Stimulated activated naive CD8-positive, alpha-beta T cell treated with anti-CD3 and anti-CD28 coated beads, Interleukin-15, Interleukin-2, amounts not matched to agents 100 ng/mL and 50 ng/mL, for 24 hours (primary cell): ENCODE measurements at regions not wholly inside any gene's neighbourhood (a gene's known extent, or its start where the extent isn't known, plus 50 kb on each side); places are given as distances from the start of the nearest gene placed in this dataset.

Source experiments
- H3K27ac Mint-ChIP-seq: one replicate; pipeline ENCODE4 v1.8.0; 2021; ENCODE audit warnings: mild to moderate bottlenecking, mixed read lengths
- H3K27me3 Mint-ChIP-seq: one replicate; pipeline ENCODE4 v1.8.0; 2021; ENCODE audit warnings: mixed read lengths
- H3K36me3 Mint-ChIP-seq: one replicate; pipeline ENCODE4 v1.8.0; 2021; ENCODE audit warnings: low read depth, mixed read lengths
- H3K4me1 Mint-ChIP-seq: one replicate; pipeline ENCODE4 v1.8.0; 2021; ENCODE audit warnings: low read depth, mixed read lengths
- H3K4me3 Mint-ChIP-seq: one replicate; pipeline ENCODE4 v1.8.0; 2021; ENCODE audit warnings: mild to moderate bottlenecking, mixed read lengths
- H3K9me3 Mint-ChIP-seq: one replicate; pipeline ENCODE4 v1.8.0; 2021; ENCODE audit warnings: mixed read lengths

DNA sequence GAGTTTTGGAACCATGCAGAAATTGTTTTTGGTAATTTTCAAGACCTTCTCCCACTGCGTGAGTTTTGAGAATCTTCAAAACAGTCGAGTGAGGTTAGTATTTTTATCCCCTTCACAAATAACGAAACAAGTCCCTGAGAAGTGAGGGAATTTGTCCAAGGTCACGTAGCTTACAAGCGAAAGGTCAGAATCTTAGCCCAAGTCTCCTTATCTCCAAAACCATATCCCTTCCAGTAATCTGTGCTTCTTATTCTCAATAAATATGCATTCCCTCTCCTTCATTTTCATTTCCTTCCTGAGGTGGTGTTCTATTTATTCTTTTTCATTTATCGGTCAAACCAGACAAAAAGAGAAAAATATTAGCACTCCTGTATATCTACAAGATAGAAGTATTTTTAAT lies 163.6 kb downstream of the MREG start:
- peaks cover 5% of the 10 kb centered on the region for H3K9me3 Mint-ChIP-seq

GRCh38 chr2:215848698-215849097 lies 164.7 kb downstream of the MREG start:
- H3K9me3 Mint-ChIP-seq = peaks cover 1% of the 10 kb centered on the region
- no peak overlapping the region for H3K4me3 Mint-ChIP-seq
- H3K27ac Mint-ChIP-seq = no peak overlapping the region
- H3K27me3 Mint-ChIP-seq = no peaks in the 10 kb centered on the region
- peaks cover 5% of the 10 kb centered on the region for H3K4me1 Mint-ChIP-seq
- H3K36me3 Mint-ChIP-seq = no peaks in the 10 kb centered on the region

More for the DNA sequence above, 163.6 kb downstream of the MREG start:
- Mint-ChIP-seq H3K4me1 (peaks cover 5% of the 10 kb centered on the region), H3K36me3 (no peaks in the 10 kb centered on the region), H3K27me3 (no peaks in the 10 kb centered on the region), H3K4me3 (no peak overlapping the region), H3K27ac (no peak overlapping the region)

- H3K4me1 Mint-ChIP-seq = peaks cover 5% of the 10 kb centered on the region
- H3K36me3 Mint-ChIP-seq = no peaks in the 10 kb centered on the region
- no peak overlapping the region for H3K27ac Mint-ChIP-seq
- no peaks in the 10 kb centered on the region for H3K27me3 Mint-ChIP-seq
- H3K4me3 Mint-ChIP-seq = no peak overlapping the region
- H3K9me3 Mint-ChIP-seq = no peaks in the 10 kb centered on the region
Measured at GRCh38 chr2:215848146-215848545, 165.2 kb downstream of the MREG start.

- Mint-ChIP-seq H3K4me3 (no peak overlapping the region), H3K27me3 (no peaks in the 10 kb centered on the region), H3K36me3 (no peaks in the 10 kb centered on the region), H3K9me3 (no peaks in the 10 kb centered on the region), H3K4me1 (peaks cover 5% of the 10 kb centered on the region), H3K27ac (no peak overlapping the region)
Measured at GRCh38 chr2:215847718-215848117, 165.6 kb downstream of the MREG start.

DNA sequence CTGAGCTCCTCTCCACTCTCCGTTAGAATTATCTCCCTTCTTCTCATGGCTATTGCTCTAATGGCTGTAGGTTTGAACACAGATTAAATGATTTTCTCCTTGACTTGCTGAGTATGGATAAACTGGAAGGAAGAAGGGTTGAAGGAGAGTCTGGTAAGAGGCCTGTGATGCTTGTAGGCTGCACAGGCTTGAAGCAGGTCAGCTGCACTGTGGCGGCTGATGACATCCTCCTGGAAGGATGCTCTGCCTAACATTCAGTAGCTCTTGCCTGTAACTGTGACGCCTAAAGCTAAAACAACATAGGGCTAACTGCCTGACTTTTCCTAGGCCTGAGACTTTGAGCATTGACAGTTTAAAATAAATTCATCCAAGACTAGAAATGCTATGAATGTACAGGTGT lies 166.3 kb downstream of the MREG start:
- peaks cover 5% of the 10 kb centered on the region for H3K4me1 Mint-ChIP-seq
- no peaks in the 10 kb centered on the region for H3K9me3 Mint-ChIP-seq
- no peaks in the 10 kb centered on the region for H3K27me3 Mint-ChIP-seq
- no peak overlapping the region for H3K4me3 Mint-ChIP-seq
- H3K27ac Mint-ChIP-seq = no peak overlapping the region
- H3K36me3 Mint-ChIP-seq = no peaks in the 10 kb centered on the region

- no peaks in the 10 kb centered on the region for H3K36me3 Mint-ChIP-seq
- H3K9me3 Mint-ChIP-seq = no peaks in the 10 kb centered on the region
- no peak overlapping the region for H3K27ac Mint-ChIP-seq
Measured at GRCh38 chr2:215845839-215846586, 167.3 kb downstream of the MREG start.

DNA sequence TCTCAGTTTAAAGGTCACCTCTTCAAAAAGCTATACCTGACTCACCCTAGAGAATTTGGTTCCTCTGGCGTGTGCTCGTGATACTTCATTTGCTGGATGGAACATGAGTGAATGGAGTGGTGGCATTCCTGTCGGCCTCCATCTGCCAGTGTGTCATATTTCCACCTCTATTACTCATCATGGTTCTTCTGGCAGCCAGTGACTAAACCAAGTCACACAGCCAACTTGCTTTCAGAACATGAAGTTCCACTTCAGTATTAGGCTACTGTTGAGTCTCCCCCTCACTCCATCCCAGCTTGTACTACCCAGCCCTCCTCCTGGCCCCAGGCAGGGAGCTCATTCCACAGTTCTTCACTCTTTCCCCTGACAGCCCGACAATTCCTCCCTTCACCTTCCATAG lies 169.8 kb downstream of the MREG start:
- H3K36me3 Mint-ChIP-seq = no peaks in the 10 kb centered on the region
- peaks cover 5% of the 10 kb centered on the region for H3K4me1 Mint-ChIP-seq
- H3K4me3 Mint-ChIP-seq = no peak overlapping the region
- no peaks in the 10 kb centered on the region for H3K9me3 Mint-ChIP-seq
- H3K27ac Mint-ChIP-seq = no peak overlapping the region
- no peaks in the 10 kb centered on the region for H3K27me3 Mint-ChIP-seq

More at GRCh38 chr2:215845839-215846586, 167.3 kb downstream of the MREG start:
- Mint-ChIP-seq H3K4me3 (no peak overlapping the region), H3K4me1 (peaks cover 5% of the 10 kb centered on the region), H3K27me3 (no peaks in the 10 kb centered on the region)

DNA sequence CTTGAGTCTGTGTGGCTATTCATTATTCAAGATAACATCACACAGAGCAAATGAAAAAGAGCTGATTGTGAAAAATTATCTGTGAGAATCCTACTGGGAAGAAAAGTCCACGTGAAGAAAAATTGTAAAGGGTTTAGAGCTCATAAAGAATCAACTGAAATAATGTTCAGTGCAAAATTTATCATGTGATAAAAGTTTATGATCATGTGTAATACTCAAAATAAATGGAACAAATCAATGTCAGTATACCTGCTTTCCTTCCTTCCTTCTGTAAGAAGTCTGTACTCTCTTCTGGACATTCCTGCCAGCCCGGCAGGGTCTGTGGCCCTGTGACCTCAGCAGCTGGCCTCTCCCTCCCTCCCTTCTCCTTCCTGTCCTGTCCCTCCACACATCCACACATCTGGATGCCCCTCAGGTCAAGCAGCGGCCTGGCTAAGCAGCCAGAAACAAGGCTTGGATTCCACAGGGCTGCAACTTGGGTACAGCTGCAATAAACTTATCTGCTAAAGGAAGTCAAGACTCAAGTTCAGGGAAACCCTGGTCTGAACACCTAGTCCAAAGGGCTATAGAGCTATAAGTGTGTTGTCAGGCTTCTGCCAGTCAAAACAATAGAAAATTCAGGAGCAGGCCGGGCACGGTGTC lies 172.1 kb downstream of the MREG start:
- no peaks in the 10 kb centered on the region for H3K36me3 Mint-ChIP-seq
- no peak overlapping the region for H3K27ac Mint-ChIP-seq
- no peaks in the 10 kb centered on the region for H3K9me3 Mint-ChIP-seq
- peaks cover 4% of the 10 kb centered on the region for H3K4me1 Mint-ChIP-seq
- no peak overlapping the region for H3K4me3 Mint-ChIP-seq
- H3K27me3 Mint-ChIP-seq = peaks cover 6% of the 10 kb centered on the region

GRCh38 chr2:215839816-215840215 lies 173.5 kb downstream of the MREG start:
- no peak overlapping the region for H3K27ac Mint-ChIP-seq
- no peak overlapping the region for H3K4me3 Mint-ChIP-seq
- no peaks in the 10 kb centered on the region for H3K4me1 Mint-ChIP-seq
- H3K9me3 Mint-ChIP-seq = no peaks in the 10 kb centered on the region
- peaks cover 6% of the 10 kb centered on the region for H3K27me3 Mint-ChIP-seq
- no peaks in the 10 kb centered on the region for H3K36me3 Mint-ChIP-seq

DNA sequence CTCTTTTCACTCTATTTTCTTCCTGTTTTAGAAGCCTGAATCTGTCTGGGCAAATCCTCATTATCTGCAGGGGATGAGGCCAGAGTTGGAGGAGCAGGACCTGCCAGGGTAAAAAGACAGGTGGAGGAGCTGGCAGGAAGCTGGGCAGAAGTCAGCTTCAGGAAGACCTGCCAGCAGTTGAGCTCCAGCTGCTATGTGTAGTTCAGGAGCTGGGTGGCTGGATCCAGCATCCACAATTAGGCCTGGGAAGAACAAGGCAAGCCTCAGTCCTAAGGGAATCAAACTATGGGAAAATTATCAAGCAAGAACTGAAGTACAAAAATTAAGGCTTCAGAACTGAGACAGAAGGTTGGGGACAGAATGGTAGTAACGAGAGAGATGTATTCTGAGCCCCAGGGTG lies 174.0 kb downstream of the MREG start:
- H3K4me1 Mint-ChIP-seq = no peaks in the 10 kb centered on the region

GRCh38 chr2:215836881-215837280 lies 176.5 kb downstream of the MREG start:
- no peaks in the 10 kb centered on the region for H3K9me3 Mint-ChIP-seq
- H3K27me3 Mint-ChIP-seq = peaks cover 6% of the 10 kb centered on the region
- H3K36me3 Mint-ChIP-seq = no peaks in the 10 kb centered on the region
- H3K4me3 Mint-ChIP-seq = no peak overlapping the region
- H3K27ac Mint-ChIP-seq = no peak overlapping the region
- no peaks in the 10 kb centered on the region for H3K4me1 Mint-ChIP-seq

More for the DNA sequence above, 174.0 kb downstream of the MREG start:
- Mint-ChIP-seq H3K27ac (no peak overlapping the region), H3K9me3 (no peaks in the 10 kb centered on the region), H3K4me3 (no peak overlapping the region), H3K36me3 (no peaks in the 10 kb centered on the region), H3K27me3 (peaks cover 6% of the 10 kb centered on the region)

- no peaks in the 10 kb centered on the region for H3K36me3 Mint-ChIP-seq
- H3K4me1 Mint-ChIP-seq = no peaks in the 10 kb centered on the region
Measured at GRCh38 chr2:215835657-215836056, 177.7 kb downstream of the MREG start.

DNA sequence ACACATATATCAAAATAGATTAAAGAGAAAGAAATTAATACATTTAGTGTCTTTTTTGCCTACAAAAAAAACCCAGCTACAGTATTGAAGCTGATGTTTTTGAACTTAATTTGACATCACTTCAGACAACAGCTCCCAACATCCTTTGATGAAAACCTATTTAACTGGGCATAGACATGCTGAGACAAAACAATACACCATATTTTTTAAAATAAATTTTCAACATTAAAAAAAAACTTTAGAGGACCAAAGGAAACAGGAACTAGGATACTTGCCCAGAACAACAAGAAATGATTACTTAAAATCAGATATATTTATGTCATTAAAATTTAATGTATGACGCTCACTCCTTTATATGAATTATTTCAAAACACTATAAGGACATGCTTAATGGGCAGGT lies 178.1 kb downstream of the MREG start:
- Mint-ChIP-seq H3K36me3 (no peaks in the 10 kb centered on the region), H3K27me3 (peaks cover 6% of the 10 kb centered on the region), H3K27ac (no peak overlapping the region), H3K4me3 (no peak overlapping the region), H3K4me1 (no peaks in the 10 kb centered on the region), H3K9me3 (no peaks in the 10 kb centered on the region)

More at GRCh38 chr2:215835657-215836056, 177.7 kb downstream of the MREG start:
- Mint-ChIP-seq H3K27ac (no peak overlapping the region), H3K4me3 (no peak overlapping the region), H3K27me3 (peaks cover 6% of the 10 kb centered on the region), H3K9me3 (no peaks in the 10 kb centered on the region)

DNA sequence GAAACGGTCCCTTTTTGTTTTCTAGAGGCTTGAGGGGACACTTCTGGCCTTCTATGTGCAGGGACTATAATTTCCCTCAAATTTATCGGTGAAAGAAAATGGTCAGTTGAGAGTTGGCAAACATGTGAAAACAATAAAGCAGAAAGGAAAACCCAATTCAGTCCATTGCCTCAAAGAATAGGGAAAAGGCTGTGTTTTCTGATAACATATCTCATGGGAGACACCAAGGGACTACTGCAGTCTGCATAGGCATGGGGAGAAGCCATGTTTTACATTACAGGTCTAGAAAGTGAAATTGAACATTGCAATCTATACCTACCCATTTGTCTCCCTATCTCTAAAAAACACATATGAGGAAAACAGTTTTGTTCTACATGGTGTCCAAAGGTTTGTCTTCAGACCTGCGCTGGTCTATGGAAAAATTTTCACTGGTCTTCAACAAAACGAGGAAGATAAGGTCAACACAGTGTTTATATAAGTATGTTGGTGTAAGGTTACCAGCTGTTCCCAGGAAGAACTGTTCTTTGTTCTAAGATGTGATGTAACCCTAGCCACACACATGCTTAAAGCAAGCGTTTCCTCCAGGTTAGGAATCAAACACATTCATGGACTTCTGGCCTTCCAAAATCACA lies 179.7 kb downstream of the MREG start:
- Mint-ChIP-seq H3K36me3 (no peaks in the 10 kb centered on the region), H3K27ac (no peak overlapping the region), H3K4me3 (no peak overlapping the region), H3K4me1 (peaks cover 3% of the 10 kb centered on the region), H3K27me3 (peaks cover 6% of the 10 kb centered on the region), H3K9me3 (no peaks in the 10 kb centered on the region)

DNA sequence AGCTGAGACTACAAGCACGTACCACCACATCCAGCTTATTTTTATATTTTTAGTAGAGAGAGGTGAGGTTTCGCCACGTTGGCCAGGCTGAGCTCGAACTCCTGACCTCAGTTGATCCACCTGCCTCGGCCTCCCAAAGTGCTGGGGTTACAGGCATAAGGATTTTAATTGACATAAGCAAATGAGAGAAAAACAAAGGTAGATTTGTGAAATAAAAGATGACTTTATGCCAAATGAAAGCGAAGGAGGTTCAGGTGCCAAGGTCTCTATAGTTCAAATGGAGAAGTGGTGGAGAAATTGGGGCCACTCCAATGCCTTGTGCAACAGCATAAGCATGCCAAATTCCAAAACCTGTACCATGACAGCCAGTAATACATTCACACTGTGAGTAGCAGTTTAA lies 180.6 kb downstream of the MREG start:
- peaks cover 6% of the 10 kb centered on the region for H3K27me3 Mint-ChIP-seq
- H3K4me3 Mint-ChIP-seq = no peak overlapping the region
- H3K27ac Mint-ChIP-seq = no peak overlapping the region
- H3K9me3 Mint-ChIP-seq = no peaks in the 10 kb centered on the region
- no peaks in the 10 kb centered on the region for H3K36me3 Mint-ChIP-seq
- peaks cover 5% of the 10 kb centered on the region for H3K4me1 Mint-ChIP-seq
